Fibroblast of lung (primary cell): ENCODE measurements at regions not wholly inside any gene's neighbourhood (a gene's known extent, or its start where the extent isn't known, plus 50 kb on each side); places are given as distances from the start of the nearest gene placed in this dataset.

ENCODE experiments used
- CTCF ChIP-seq, 2 donors: IDR thresholded peaks in 1 of 2; conservative IDR thresholded peaks in 1 of 2; 1 replicate in 1 of 2; 2 replicates in 1 of 2; pipeline ENCODE4 v1.5.1; 2011 to 2012; ENCODE audit warnings: low read length in 2 of 2, control low read depth in 1 of 2, inconsistent platforms in 1 of 2, low read depth in 1 of 2, mild to moderate bottlenecking in 1 of 2
- EZH2 ChIP-seq: IDR thresholded peaks from 2 replicates; pipeline ENCODE4 v1.5.1; 2012; ENCODE audit warnings: low read length, control low read depth, mild to moderate bottlenecking; ENCODE audit errors: missing control alignments

- TF ChIP-seq CTCF (conservative IDR thresholded peaks at IDR 0.05 in 1 of 2, IDR thresholded peaks at IDR 0.05 in 1 of 2; ENCODE audit: low read depth in 1 of 2, low read length in 2 of 2), result no peak
- TF ChIP-seq EZH2, result no peak
Observed at GRCh38 chr3:147218965-147219364, 187.4 kb downstream of the ZIC4 start.
